HL-60 (cell line): ENCODE measurements at regions not wholly inside any gene's neighbourhood (a gene's known extent, or its start where the extent isn't known, plus 50 kb on each side); places are given as distances from the start of the nearest gene placed in this dataset.

ENCODE experiments used
- CTCF ChIP-seq: IDR thresholded peaks from one replicate; pipeline ENCODE4 v1.5.1; 2011; ENCODE audit warnings: low read length, control low read depth, inconsistent platforms; ENCODE audit not compliant: insufficient read depth
- POLR2AphosphoS5 ChIP-seq: IDR thresholded peaks from 2 replicates; pipeline ENCODE4 v1.6.1; 2012; ENCODE audit warnings: low read depth
- REST ChIP-seq: IDR thresholded peaks from 2 replicates; pipeline ENCODE4 v1.6.1; 2012; ENCODE audit warnings: low read depth; ENCODE audit not compliant: insufficient replicate concordance

- TF ChIP-seq REST (no peak), CTCF (no peak), POLR2AphosphoS5 (no peak)
Measured at GRCh38 chr3:73874161-73874560, 249.4 kb upstream of the PDZRN3 start.
